Fibroblast of the aortic adventitia (primary cell): ENCODE measurements at regions not wholly inside any gene's neighbourhood (a gene's known extent, or its start where the extent isn't known, plus 50 kb on each side); places are given as distances from the start of the nearest gene placed in this dataset.

Experiments
- DNase-seq: peaks from one replicate; pipeline ENCODE4 v3.0.0-alpha.2; 2010; ENCODE audit warnings: low read depth
- H3K4me3 ChIP-seq: 2 replicates; pipeline ENCODE4 v1.5.1; 2011; ENCODE audit warnings: low read depth, mild to moderate bottlenecking, control low read depth, low read length, moderate library complexity
- TF ChIP-seq, protein P1 (sequence below): IDR thresholded peaks from 2 replicates; pipeline ENCODE4 v1.5.1; 2011; ENCODE audit warnings: mild to moderate bottlenecking, low read length, control low read depth, inconsistent platforms; ENCODE audit not compliant: insufficient read depth

DNA sequence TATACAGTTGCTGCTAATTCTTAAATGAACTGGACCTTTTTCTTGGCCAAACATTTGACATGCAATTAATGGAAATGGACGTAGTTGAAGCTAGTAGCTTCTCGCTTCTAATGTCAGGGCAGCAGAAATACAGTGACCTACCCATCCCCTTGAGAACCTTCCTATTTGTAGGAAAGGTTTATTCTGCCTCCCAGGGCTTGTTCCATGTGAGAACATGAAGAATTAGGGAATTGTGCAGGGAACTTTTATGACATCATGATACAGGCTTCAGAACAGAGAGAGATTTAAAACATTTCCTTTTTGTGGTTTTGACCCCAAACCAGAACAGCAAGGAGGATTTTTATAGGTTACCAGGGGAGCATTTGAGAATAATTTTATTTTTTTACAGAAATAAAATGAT lies 406.6 kb upstream of the PPP2R3A start:
- H3K4me3 ChIP-seq, result no peak overlapping the region
- no peak for DNase-seq

GRCh38 chr3:135559802-135560201 lies 405.7 kb upstream of the PPP2R3A start:
- no peak for DNase-seq
- TF ChIP-seq, protein P1, sequence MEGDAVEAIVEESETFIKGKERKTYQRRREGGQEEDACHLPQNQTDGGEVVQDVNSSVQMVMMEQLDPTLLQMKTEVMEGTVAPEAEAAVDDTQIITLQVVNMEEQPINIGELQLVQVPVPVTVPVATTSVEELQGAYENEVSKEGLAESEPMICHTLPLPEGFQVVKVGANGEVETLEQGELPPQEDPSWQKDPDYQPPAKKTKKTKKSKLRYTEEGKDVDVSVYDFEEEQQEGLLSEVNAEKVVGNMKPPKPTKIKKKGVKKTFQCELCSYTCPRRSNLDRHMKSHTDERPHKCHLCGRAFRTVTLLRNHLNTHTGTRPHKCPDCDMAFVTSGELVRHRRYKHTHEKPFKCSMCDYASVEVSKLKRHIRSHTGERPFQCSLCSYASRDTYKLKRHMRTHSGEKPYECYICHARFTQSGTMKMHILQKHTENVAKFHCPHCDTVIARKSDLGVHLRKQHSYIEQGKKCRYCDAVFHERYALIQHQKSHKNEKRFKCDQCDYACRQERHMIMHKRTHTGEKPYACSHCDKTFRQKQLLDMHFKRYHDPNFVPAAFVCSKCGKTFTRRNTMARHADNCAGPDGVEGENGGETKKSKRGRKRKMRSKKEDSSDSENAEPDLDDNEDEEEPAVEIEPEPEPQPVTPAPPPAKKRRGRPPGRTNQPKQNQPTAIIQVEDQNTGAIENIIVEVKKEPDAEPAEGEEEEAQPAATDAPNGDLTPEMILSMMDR, result no peak
- H3K4me3 ChIP-seq, result no peak overlapping the region

More for the DNA sequence above, 406.6 kb upstream of the PPP2R3A start:
- TF ChIP-seq, protein P1, result no peak

DNA sequence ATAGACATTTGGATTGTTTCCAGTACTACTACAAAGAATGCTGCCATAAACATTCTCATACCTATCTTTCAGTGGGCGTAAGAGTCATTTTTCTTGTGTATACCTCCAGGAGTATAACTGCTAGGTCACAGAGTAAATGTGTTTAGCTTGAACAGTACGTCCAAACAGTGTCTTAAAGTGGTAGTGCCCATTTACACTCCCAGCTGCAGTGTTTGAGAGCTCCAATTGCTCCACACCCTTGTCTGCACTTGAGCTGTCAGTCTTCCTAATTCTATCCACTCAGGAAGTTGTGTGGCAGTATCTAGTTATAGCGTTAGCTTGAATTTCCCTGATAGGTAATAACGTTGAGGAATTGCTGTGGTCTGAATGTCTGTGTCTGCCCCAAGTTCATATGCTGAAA lies 404.7 kb upstream of the PPP2R3A start:
- no peak for DNase-seq
- H3K4me3 ChIP-seq, result no peak overlapping the region
- TF ChIP-seq, protein P1, result no peak

DNA sequence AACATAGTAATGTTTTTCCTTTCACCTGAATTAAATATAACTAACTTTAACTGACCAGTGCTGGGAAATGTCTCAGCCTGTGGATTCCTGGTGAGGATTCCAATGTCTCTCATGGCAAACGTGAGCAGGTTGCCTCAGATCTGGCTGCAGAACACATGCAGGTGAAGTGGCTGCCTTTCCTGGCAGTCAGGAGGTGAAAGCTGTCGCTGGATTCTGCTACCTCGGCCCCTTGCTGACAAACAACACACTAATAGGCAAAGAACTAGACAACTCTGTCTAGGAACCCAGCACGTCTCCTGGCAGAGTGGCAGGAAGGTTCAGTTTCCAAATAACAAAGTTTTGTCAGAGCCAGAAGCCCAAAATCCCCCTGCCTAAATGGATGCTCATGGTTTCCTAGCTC lies 400.8 kb upstream of the PPP2R3A start:
- DNase-seq, result no peak
- TF ChIP-seq, protein P1, result no peak
- no peak overlapping the region for H3K4me3 ChIP-seq

DNA sequence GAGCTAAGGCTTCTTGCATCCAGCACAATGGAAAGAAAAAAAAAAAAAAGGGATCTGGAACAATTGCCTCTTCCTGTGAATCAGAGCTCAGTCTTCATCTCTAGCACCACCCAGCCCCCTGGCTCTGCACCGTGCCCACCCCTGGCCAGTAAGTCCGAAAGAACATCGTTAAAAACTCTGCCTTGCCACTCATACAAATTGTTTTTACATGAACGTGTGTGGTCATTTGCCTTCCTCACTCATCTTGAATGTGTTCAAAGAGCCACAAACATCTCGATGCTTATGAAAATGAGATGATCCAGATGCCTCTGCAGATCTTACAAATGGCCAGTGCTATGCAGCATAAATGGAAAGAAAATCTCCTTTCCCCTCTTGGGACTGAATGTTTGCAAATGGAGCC lies 400.0 kb upstream of the PPP2R3A start:
- no peak overlapping the region for H3K4me3 ChIP-seq
- DNase-seq, result peak; percentile 58
- TF ChIP-seq, protein P1, result no peak

- no peak for DNase-seq
- no peak overlapping the region for H3K4me3 ChIP-seq
- TF ChIP-seq, protein P1, result no peak
Observed at GRCh38 chr3:135567223-135567622, 398.3 kb upstream of the PPP2R3A start.

GRCh38 chr3:135576751-135577150 lies 388.8 kb upstream of the PPP2R3A start:
- no peak overlapping the region for H3K4me3 ChIP-seq
- no peak for DNase-seq
- TF ChIP-seq, protein P1, result no peak
